Activated T-helper 17 cell treated with anti-CD3 and anti-CD28 coated beads, Interleukin-2, amount 50 U/mL, for 72 hours (primary cell): ENCODE measurements at regions not wholly inside any gene's neighbourhood (a gene's known extent, or its start where the extent isn't known, plus 50 kb on each side); places are given as distances from the start of the nearest gene placed in this dataset.

Source experiments
- ATAC-seq: fragments of 150-1000 bp; cut with Tn5 transposase; replicated peaks from 2 replicates; pipeline ENCODE4 v1.10.0; 2021; ENCODE audit warnings: mild to moderate bottlenecking, moderate library complexity
- H3K27ac Mint-ChIP-seq: one replicate; pipeline ENCODE4 v1.8.0; 2022; ENCODE audit warnings: mixed read lengths
- H3K27me3 Mint-ChIP-seq: one replicate; pipeline ENCODE4 v1.8.0; 2022; ENCODE audit warnings: mixed read lengths
- H3K36me3 Mint-ChIP-seq: one replicate; pipeline ENCODE4 v1.8.0; 2022; ENCODE audit warnings: low read depth, mild to moderate bottlenecking, mixed read lengths
- H3K4me1 Mint-ChIP-seq: one replicate; pipeline ENCODE4 v1.8.0; 2022; ENCODE audit warnings: mixed read lengths
- H3K4me3 Mint-ChIP-seq: one replicate; pipeline ENCODE4 v1.8.0; 2022; ENCODE audit warnings: mild to moderate bottlenecking, mixed read lengths
- H3K9me3 Mint-ChIP-seq: one replicate; pipeline ENCODE4 v1.8.0; 2022; ENCODE audit warnings: mixed read lengths

GRCh38 chrX:25070038-25070437 lies 54.3 kb upstream of the ARX start:
- Mint-ChIP-seq H3K4me3 (no peak overlapping the region), H3K27me3 (no peaks in the 10 kb centered on the region), H3K9me3 (no peaks in the 10 kb centered on the region), H3K4me1 (no peaks in the 10 kb centered on the region), H3K27ac (no peak overlapping the region), H3K36me3 (no peaks in the 10 kb centered on the region)
- ATAC-seq = no peak

GRCh38 chrX:25069209-25069608 lies 53.4 kb upstream of the ARX start:
- Mint-ChIP-seq H3K27ac (no peak overlapping the region), H3K36me3 (no peaks in the 10 kb centered on the region), H3K9me3 (no peaks in the 10 kb centered on the region), H3K4me1 (no peaks in the 10 kb centered on the region), H3K27me3 (no peaks in the 10 kb centered on the region), H3K4me3 (no peak overlapping the region)
- no peak for ATAC-seq

GRCh38 chrX:25068340-25068739 lies 52.6 kb upstream of the ARX start:
- peak overlapping the region; percentile 49 for H3K4me3 Mint-ChIP-seq
- H3K27ac Mint-ChIP-seq = peak overlapping the region; percentile 66
- H3K27me3 Mint-ChIP-seq = no peaks in the 10 kb centered on the region
- no peaks in the 10 kb centered on the region for H3K9me3 Mint-ChIP-seq
- no peak for ATAC-seq
- H3K4me1 Mint-ChIP-seq = no peaks in the 10 kb centered on the region
- H3K36me3 Mint-ChIP-seq = no peaks in the 10 kb centered on the region

GRCh38 chrX:25067271-25068172 lies 51.8 kb upstream of the ARX start:
- Mint-ChIP-seq H3K36me3 (no peaks in the 10 kb centered on the region), H3K27me3 (no peaks in the 10 kb centered on the region), H3K9me3 (no peaks in the 10 kb centered on the region), H3K4me3 (peak overlapping the region; percentile 49), H3K4me1 (no peaks in the 10 kb centered on the region), H3K27ac (peak overlapping the region; percentile 66)
- peak; percentile 72 for ATAC-seq

GRCh38 chrX:25066131-25066530 lies 50.4 kb upstream of the ARX start:
- ATAC-seq = no peak
- Mint-ChIP-seq H3K9me3 (no peaks in the 10 kb centered on the region), H3K4me1 (no peaks in the 10 kb centered on the region), H3K4me3 (no peak overlapping the region), H3K27ac (no peak overlapping the region), H3K36me3 (no peaks in the 10 kb centered on the region), H3K27me3 (no peaks in the 10 kb centered on the region)
